HG02623 (cell line): ENCODE measurements at regions not wholly inside any gene's neighbourhood (a gene's known extent, or its start where the extent isn't known, plus 50 kb on each side); places are given as distances from the start of the nearest gene placed in this dataset.
"Not testable (repeated sequence)": the region's sequence is repeated elsewhere in the genome, so short reads cannot be mapped to it uniquely, and the experiment has no call there.

ENCODE experiments used
- ATAC-seq: cut with Tn5 transposase; IDR thresholded peaks from one replicate; pipeline ENCODE4 v1.9.1; 2021; ENCODE audit warnings: moderate library complexity; ENCODE audit not compliant: unreplicated experiment

DNA sequence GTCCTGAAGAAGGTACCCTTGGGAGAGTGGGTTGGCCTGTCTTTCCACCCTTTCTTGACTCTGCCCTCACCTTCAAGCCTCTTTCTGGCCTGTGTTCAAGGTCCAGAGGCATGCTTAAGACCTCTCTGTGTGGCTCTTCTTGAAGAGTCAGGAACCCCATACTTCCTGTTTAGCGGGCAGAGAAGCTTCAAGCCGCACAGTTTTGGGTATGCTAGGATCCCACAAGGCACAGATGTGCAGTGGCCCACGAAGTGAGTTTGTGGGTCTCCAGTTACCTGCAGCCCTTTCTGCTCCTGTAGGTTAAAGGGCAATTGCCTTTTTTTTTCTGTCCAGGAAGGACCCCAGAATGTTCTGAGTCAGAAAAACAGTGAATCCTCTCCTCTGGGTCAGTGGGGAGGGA, 87.4 kb upstream of the FCGR1A start:
- not testable (repeated sequence) for ATAC-seq

DNA sequence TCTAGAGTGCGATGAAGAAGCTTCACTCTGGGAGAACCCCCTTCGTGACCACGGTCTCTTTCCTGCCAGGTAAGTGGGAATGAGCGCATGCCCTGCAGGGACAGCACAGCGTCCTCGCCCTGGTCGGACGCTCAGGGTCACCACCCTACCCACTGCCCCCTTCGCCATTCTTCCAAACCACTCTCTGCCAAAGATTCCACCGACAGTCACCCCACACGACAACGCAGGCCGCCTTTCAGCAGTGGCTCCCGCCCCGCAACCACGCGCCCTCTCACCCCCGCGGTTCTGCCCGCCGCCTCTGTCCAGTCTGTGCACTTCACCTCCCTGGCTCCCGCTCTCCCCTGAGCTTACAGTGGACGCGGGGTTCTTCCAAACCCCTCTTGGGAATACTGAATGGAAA, 82.3 kb upstream of the FCGR1A start:
- not testable (repeated sequence) for ATAC-seq

DNA sequence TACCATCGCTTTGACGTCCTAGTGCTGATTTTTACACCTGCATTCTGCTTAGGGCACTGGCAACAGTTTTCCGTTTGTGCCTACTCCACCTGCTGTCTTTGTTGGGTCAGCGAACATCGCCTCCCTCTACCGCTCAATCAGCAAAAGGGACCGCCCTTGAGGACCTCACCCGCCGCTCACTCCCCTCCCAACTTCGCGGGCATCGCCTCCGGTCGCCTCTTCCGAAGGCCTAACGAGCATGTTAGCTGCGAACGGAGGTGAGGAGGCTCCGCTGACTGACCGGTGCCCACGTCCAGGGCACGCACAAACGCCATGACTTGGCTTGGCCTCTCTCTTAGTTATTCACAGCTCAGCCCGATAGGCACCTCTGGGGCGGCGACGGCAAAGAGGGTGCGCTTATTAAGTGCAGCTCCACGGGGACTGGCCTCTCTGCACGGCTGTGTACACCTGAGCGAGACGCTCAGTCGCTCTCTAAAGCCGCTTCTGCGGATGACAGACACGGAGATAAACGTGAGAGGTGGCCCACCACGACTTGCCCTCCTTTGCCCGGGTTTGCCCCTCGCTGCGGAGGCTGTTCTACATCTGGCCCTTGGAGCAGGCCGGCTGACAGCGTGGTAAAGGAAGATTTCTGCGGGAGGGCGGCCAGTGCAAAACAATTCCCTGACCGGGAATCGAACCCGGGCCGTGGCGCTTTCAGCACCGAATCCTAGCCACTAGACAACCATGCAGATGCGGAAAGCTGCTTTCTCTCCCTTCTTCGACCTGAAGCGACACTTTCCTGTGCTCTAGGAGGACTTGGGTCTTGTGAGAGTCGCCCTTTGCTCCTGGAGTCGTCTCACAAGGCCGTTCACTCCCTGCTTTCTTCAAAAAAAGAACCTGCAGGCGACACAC, 81.6 kb upstream of the FCGR1A start:
- ATAC-seq = not testable (repeated sequence)

DNA sequence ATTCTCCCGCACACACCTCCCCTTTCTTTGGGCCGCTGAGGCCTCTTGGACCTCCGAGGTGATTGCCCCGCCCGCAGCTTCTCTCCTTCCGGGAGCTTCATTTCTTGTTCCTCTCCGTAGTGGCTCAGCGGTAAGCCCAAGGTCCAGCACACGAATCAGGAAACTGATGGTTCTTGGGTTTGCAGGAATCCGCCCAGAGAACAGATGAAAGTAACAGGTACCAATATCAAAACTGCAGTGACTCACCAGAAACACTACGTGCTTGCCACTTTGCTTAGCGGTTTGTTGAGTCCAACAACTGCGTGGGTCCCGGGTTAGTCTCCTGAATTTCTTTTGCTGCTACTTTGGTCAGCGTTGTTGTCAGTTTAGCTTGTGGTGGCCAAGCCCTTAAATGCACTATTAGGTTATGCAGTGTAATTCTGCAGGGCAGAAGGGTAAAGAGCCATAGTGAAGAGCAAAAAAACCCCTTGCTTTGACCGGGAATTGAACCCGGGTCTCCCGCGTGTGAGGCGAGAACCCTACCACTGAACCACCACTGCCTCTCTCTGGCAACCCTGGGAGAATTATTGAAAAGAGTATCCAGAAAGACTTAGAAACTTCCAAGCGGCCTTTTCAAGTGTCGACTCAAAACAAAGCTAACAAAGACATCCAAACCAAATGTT, 74.2 kb upstream of the FCGR1A start:
- ATAC-seq = peak; percentile 78

DNA sequence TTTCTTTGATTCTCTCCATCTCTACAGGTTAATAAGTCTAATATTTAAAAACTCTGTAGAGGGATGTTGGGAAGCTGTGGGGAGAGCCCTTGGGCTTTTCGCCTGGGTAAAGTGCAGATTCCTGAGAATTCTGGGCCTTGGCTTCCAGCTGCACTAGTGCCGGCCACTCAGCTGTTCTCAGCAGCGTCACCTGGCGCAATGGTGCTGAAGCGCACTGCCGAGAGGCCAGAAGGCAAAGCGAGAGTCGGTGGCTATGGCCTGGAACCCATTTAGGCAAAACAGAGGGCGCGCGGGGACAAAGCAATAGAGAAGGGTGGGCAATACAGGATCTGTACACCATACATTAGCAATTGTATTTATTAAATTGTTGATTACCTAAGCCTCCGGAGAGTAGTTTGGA, 70.8 kb upstream of the FCGR1A start:
- ATAC-seq = not testable (repeated sequence)

DNA sequence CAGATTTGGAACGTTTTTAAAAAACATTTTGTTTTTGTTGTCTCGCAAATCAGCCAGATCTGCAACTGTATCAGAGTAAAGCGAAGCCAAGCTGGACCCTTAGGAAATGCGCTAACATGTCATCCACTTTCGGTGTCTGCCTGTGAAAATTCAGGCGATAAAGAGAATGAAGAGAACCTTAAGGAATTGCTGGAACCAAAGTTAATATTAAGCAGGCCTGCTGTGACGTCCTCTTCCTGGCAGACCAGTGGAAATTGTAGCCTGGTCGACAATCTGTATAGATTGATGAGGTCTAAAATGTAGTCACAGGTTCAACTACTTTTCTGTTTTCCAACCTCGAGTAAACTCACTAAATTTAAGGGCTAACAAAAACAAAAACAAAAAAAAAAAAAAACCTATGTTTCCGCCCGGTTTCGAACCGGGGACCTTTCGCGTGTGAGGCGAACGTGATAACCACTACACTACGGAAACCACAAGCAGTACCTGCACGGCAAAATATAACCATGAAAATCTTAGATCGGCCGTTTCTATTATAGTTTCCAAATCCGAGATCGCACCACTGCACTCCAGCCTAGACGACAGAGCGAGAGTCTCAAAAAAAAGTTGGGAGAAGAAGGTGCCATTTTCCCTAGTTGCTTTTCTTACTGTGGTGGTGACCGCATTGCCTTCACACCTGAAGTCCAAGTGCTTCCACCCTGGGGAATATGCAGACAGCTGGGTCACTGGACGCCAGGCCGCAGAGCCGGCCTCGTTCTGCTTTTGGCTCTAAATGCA, 70.2 kb upstream of the FCGR1A start:
- ATAC-seq = not testable (repeated sequence)

DNA sequence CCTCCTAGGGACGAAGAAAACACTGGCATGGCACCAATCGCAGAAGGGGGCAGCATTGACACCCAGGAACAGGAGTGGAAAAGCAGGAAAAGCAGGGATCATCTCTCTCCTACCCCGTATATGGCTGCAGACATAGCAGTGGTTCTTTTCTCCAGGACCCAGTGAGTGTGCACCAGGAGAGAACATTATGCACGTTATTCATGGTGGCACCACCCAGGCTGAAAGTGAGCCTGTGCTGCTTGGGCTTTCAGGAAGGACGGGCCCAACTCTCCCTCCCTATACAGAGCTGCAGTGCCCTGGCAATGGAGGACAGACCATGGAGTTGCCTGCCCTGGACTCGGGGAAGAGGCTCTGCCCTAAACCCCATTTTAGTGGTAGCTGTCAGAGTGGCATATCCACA, 69.0 kb upstream of the FCGR1A start:
- not testable (repeated sequence) for ATAC-seq

DNA sequence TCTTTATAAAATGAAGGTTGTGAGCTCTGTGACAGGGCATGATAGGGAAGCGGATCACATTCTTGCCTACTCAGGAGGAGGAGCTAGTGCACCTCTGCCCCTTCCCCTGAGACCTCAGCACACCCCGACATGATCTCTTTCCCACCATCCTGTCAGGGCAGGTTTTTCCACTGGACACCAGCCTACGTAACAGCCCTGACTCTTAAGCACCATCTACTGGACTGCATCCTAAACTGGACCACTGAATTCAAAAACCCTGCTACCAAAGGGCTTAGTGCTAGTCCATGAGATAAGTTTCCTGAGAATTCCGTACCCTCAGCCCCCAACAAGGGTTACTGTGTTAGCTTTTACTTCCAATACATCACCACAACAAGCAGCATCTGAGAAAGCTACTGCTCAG, 68.5 kb upstream of the FCGR1A start:
- not testable (repeated sequence) for ATAC-seq

DNA sequence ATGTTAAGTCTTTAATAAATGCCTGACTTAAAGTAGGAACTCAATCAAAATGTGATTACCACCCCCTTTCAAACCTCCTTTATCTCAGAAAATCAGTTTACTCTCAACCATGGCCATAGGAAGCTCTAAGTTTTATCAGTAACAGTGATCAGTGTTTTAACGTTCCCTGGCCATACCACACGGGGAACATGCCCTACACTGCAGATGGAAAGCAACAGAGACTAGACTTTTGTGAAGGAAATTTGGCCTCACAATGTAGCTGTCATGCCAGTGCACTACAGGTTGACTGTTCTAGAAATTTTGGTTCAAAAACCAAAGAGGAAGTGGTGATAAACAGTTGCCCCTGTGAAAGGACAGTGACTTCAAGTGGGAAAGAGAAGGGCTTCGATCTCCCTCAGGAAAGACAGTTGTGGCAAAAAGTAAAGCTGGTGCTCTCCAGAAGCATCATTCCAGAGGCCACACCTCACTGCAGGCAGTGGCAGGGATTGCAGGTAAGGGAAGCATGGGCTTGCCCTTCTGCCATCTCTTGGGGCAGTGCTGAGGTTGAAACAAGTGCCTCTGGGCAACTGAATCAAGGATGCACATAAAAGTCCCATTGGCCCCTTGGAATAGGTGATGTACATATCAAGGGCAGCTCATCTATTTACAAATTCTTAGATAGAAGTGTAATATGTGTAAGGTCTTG, 57.7 kb upstream of the FCGR1A start:
- not testable (repeated sequence) for ATAC-seq

DNA sequence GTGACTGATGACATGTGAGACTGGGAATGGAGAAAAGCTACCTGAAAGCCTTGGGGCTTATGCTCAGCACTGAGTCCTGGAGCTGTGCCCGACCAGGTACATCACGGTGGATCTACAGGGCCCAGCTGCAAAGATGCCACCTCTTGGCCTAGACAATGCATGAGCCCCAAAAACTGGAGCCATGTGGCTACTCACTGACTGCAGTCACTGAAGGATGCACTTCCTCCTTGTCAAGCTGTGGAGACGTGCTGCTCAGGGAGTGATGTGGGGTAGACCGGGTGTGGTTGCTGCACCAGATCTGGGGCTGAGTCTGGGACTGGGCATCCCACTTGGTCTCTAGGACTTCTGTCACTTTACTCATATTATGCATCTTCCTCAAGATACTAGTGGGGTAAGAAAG, 55.8 kb upstream of the FCGR1A start:
- not testable (repeated sequence) for ATAC-seq

DNA sequence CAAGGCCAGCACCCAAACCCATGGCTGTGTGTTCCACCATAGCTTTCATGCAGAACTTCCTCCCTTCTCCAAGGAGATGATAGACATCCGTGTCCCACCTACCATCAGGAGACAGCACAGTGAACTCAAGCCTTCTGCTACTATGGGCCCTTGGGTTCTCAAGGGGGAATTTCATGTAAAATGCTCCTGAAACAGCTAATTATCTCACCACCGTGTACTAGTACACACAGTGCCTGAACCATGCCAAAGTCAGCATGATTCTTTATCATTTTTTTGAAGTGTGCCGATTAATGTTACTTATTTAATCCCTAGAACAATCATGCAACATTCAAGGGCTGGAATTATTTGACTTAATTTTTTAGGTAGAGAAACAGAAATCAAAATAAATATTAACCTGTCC, 53.9 kb upstream of the FCGR1A start:
- not testable (repeated sequence) for ATAC-seq
